ENCODE measurements at regions not wholly inside any gene's neighbourhood (a gene's known extent, or its start where the extent isn't known, plus 50 kb on each side); places are given as distances from the start of the nearest gene placed in this dataset.

GRCh38 chr1:234729561-234730474 lies 119.8 kb upstream of the IRF2BP2 start:
- TF ChIP-seq EP300 (conservative IDR thresholded peaks at IDR 0.05; ENCODE audit: poor library complexity, severe bottlenecking) (no peak), CTCF (IDR thresholded peaks at IDR 0.05; ENCODE audit: poor library complexity, severe bottlenecking) (no peak)

All from neural cell (in vitro differentiated cells).